GM19023 (cell line): ENCODE measurements at regions not wholly inside any gene's neighbourhood (a gene's known extent, or its start where the extent isn't known, plus 50 kb on each side); places are given as distances from the start of the nearest gene placed in this dataset.

Experiments used
- ATAC-seq: cut with Tn5 transposase; IDR thresholded peaks from one replicate; pipeline ENCODE4 v1.9.1; 2021; ENCODE audit warnings: mild to moderate bottlenecking, moderate library complexity; ENCODE audit not compliant: unreplicated experiment

DNA sequence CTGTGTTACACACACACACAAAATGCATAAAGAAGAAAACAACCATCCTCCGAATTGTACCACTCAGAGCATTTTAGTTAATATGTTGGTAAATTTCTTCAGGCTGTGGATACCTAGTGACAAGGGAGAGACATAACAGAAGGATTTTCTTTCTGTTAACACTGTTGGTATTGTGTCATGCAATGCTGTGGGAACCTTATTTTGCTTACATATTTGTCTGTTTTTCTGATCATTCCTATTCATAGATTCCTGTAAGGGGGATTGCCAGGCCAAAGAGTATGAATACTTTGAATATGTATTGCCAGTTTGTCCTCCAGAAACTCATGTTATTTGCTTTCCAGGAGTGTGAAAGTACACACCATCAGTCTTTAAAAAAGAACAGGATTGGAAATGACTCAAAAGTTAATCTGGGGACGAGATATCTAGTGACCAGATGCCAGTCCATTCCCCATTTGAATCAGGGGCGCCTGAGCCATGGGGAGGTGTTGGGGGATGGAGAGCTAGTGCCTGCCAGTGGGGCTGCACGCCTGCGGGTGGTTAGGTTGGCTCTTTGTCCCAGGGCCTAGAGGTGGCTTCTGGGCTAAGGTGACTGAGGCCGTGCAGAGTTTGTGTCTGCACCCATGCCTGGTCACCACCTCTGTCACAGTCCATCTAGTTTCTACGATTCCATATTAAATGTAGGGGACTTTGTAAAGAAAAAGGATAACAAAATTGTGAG, 142.0 kb downstream of the PTPN20 start:
- no peak for ATAC-seq

DNA sequence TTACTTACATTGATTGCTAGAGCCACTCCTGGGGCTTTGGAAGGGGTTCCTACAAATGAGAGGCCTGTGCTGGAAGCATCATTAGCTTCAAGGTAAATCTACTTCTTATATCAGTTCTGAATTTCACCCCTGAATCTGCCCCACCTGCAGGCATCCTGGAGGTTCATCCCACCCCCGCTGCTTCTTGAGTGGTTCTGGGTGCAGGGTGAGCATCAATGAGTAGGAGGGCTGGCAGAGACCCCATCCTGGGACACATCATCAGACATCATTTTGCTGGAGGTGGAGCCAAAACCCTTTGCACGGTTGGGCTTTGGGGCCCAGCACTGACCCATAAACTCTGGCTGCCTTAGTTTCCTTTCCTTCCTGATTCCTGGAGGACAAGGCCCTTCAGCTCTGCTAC, 143.7 kb downstream of the PTPN20 start:
- ATAC-seq: no peak

DNA sequence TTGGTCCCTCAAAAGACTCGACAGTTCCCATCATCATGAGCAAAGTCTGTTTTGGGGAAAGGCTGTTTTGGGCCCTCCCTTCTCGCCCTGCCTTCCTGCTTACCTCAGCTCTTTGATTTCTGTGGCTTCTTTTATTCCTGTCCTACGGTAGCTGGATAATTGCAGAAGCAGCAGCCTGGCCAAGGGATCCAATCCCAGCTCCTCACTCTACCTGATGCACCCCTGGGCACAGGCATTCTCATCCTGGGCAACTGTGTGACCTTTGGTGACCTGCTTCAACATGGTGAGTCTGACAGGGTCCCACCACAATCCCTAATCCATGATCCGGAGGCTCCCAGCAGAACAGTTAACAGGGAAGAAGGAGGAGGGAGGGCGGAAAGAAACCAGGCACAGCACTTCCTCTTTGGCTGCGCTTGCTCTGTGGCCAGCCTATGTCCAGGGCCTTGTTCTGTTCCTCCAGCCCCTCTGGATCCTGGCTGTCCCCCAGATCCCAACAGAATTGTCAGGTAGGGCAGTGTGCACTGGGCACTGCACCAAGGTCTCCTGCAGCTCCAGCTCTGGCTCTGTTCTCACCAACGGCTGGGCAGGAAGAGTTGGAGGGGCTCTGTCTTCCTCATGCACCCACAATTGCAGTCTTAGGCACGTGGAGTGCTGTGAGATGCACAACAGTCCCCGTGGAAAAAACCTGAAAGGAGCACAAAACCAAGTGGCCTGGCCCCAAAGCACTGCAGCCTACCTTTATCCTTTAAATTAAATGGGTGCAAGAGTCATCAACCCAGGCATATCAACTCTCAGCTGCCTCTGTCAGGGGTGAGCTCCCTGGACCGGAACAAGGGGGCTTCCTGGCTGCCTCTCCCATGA, 144.4 kb downstream of the PTPN20 start:
- ATAC-seq: no peak

DNA sequence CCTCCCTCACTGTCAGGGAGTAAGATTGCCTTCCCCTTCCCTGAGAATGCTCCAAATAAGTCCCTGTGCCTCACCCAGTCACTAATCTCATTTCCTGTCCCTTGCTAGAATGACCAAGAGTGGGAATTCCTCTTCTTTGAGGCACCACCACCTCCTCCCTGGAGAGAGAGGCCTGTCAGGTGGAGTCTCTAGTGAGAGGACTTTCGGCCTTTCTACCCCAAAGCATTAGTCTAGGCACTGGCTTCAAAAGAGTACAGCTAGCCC, 145.0 kb downstream of the PTPN20 start:
- ATAC-seq: no peak

DNA sequence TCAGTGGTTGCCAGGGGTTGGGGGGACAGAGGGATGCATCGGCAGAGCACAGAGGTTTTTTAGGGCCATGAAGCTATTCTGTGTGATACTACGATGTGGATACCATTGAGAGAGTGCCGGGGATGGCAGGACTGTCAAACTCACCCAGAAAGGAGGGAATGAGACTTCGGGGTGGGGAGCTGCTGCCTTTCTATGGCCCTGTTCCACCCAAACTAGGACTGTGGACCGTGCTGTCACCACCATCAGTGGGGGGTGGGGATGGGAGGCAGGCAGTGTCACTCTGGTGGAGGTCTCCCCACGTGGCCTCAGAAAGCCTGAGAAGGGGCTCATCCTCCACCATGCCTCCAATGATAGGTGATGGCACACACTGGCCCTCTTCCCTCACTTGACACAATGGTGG, 146.2 kb downstream of the PTPN20 start:
- no peak for ATAC-seq

DNA sequence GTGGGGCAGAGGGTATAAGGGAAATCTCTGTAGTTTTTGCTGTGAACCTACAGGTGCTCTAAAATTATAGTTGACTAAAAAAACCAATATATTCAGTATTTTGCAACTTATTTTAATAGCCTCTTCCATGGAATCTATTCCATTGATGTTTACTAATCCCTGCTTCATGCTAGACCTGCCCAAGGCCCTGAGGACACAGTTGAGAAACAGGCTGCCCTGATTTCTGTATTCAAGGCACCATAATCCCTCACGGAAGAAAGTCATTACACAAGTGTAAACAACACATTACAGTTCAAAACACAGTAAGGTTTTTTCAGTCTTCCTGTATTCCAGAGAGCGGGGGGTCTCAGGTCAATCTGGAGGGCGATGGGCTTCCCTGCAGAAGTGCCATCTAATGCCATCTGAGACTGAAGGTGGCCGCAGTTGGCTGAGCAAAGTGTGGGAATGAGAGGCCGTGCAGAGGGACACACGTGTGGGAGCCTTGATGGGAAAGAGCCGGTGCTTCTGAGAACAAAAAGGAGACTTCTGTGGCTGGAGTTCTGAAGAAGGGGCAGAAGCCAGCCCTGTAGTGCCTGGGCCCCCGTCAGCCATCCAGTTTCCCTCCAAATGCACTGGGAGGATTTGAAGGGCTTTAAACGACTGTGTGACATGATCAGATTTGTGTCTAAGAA, 146.9 kb downstream of the PTPN20 start:
- ATAC-seq: no peak

DNA sequence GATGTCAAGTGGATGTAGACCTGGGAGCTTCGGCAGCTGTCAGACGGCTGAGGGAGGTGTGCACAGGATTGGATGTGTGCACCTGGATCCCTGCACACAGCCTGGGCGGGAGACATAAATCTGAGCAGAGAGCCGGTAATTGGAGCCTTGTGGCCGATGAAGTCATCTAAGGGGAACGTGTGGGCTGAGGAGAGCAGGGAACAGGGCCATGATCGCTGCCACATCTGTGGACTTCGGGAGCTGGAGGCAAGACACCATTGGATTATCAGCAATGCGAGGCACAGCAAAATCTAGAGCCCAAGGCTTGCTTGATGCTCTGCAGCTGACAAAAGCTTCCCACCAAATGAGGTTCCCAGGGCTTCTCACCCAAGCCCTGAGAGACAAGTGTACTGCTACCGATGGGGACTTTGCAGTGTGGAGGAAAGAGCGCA, 147.7 kb downstream of the PTPN20 start:
- no peak for ATAC-seq

DNA sequence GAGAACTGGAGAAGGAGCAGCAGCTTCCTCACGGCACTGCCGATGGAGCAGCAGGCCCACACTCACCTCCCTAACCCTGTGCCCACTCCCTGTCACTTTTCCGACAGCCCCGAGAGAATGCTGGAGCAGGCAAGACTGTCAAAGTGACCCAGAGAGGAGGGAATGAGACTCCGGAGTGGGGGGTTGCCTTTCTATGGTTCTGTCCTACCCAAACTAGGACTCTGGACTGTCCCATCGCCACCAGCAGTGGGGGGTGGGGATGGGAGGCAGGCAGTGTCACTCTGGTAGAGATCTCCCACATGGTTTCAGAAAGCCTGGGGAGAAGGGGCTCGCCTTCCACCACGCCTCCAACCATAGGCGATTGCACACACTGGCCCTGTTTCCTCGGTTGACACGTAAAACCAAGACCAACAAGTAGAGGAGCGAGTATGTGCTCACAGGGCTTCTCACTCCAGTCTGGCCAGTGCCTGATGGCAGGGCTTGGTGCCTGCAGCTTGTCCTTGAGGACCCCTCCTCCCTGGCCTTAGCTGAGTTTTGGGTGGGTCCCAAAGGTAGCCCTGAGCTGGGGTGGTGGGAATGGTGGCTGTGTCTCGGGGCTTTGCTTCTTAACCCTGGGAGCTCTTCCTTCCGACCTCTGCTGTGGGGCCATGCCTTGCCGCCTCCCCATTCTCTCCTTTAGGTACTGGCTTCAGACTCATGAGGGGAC, 148.5 kb downstream of the PTPN20 start:
- no peak for ATAC-seq

DNA sequence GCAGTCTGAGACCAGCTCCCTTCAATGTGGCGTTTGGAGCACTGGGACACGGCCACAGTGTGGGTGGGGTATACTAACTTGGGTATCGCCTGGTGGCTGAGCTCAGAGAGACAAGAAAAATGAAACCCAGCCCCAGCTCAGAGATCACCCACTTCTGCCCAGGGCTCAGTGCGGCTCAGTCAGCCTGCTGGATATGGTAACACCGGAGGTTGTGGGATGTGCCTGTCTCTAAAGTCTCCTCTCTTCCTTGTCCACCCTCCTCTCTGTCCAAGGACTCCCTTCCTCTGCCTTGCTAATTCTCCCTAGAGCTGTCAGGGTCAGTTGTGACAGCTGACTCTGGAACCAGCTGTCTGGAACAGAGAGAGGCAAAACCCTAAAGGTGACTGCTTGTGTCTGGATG, 149.1 kb downstream of the PTPN20 start:
- ATAC-seq: no peak

DNA sequence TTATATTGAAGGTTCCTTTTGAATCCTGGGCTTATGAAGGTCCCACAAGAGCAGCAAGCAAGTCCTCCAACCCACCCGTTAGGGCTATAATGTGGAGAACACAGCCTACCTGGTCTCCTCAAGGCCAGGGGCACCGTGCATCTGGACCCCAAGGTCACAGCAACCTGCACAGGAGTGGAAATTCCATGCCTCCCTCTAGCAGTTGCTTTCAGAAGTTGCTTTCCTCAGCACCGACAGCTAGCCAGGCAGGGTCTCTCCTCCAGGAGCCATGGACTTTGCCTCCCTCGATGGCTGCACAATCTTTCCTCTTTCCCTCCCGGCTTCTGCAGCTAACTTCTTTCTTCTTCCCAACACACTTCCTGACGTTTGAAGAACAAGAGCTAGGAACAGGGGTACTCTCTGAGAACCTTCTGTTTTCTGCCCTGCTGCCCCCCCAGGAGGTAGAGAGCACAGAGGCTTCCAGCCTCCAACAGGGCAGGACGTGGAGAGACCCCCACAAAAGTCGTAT, 149.8 kb downstream of the PTPN20 start:
- ATAC-seq: no peak

DNA sequence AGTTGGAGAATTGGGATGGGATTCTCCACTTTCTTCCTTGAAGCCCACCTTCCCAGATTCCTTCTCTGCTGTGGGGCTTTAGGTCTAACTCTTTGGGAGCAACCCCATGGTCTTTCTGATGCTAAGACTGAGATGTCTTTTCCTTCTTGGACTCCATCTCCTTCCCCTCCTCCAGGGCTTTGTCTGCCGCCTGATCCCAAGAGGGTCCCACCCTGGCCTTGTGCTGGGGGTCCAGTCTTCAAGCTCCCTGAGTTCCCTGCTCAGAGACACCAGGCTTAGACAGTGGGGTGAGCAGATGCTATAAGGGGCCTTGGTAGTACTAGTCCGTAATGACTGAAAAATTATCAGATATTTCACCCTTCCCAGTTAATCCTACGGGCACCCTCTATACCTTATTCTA, 150.5 kb downstream of the PTPN20 start:
- ATAC-seq: no peak

DNA sequence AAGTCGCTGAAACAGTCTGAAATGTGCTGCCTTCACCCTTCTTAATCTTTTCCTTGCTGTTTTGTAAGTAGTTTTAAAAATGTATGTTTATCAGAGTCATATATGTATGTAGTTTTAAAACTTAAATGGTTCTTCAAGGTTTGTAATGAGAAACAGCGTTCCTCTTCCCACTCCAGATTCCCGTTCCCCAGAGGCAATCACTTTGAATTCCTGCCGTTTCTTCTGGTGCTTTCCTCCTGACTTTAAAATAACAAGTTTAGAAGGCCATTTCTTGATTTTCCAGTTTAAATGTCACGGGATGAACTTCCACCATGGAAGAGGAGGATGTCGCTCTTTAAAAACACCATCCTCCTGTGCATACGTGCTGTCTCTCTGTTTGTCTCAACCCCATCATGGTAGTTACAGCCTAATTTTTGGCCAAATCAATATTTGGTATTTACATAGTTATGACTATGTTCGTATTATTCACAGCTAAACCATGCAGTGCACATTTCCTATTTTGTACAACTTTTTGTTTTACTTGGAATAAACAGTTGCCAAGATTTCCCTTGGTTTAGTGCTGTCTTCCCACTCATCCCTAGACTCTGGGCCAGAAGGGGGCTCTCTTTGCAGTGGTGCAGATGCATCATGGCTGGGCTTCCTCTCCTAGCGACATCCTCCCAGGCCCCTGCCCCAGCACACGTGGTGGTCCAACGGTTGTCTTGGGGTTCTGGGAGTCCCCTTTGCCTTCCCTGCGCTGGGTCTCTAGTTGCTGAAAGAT, 151.4 kb downstream of the PTPN20 start:
- no peak for ATAC-seq

DNA sequence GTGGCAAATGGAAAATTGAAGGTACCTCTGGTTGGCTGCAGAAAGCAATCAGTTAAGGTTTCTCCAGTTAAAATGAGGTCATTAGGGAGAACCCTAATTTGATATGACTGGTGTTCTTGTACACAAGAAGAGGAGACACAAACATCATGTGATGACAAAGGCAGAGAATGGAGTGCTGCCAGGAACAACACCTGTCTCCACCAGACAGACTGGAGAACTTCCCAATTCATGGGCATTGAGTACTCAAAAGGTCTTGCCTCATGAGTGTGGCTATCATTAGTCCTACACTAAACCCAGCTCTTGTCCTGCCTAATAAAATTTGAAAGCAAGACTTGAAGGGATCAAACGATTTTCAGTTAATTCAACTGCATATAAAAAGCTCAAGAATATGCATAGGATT, 152.6 kb downstream of the PTPN20 start:
- no peak for ATAC-seq

DNA sequence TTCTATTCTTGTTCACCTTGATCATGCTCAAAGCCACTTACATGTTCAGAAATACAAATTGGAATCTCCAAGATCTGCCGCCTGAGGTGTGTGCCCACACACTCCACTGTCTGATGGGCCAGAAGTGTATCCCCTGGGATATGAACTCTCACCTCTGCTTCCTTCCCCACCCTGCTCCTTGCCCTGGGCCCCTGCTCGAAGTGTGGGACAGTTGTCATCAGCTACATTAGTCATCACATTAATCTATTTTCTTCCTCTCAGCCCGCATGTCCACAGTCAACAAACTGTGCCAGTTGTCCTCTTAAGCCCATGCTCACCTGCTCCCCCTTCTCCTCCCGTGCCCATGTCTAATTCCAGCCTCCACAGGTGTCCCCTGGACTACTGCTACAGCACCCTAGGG, 154.7 kb downstream of the PTPN20 start:
- ATAC-seq: no peak

DNA sequence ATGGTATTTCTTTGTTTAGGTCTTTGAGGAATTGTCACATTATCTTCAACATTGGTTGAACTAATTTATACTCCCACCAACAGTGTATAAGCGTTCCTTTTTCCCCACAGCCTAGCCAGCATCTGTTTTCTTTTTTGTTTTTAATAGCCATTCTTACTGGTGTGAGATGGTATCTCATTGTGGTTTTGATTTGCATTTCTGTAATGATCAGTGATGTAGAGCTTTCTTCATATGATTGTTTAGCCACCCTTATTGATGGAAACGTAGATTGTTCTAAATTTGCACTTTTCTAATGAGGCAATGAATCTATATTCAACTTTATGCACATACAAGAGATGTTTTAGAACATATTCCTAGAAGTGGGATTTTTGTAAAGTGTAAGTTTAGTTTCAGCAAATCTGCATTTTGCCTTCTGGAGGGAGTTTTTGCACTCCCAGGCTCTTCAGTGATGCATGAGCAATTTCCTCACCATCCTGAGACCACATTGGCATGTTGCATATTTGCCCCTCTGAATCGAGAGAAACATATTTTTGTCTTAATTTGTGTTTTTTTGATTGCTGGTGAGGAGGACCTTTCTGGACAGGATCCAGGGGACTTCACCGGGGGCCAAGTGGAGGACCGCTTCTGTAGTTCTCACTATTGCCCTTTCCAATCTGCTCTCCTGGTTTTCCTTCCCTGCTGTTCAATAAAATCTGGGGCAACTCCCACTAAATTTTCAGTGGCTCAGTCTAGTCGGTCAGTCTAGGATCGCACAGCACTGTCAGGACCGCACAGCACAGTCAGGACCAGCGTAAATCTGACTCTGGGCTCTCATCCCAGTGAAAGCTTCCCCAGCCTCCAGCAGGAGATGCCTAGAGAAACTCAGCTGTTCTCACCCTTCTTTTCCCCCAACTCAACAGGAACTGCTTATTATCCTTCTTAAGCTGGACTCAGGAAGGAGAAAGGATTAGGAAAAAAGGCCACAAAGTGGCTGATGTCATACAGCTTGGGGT, 157.0 kb downstream of the PTPN20 start:
- ATAC-seq: no peak

DNA sequence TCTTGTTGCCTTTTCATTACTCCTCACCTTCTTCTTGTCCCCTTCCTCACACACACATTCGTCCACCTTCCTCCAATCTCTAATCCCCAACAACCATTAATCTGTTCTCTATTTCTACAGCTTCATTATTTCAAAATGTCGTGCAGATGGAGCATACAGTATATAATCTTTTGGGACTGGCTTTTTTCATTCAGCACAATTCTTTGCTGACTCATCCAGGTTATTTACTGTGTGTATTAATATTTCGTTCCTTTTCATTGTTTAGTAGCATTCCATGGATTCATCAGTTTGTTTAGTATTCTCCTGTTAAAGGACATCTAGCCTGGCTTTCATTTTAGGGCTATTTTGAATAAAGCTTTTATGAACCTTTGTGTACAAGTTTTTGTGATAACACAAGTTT, 159.3 kb downstream of the PTPN20 start:
- ATAC-seq: no peak

DNA sequence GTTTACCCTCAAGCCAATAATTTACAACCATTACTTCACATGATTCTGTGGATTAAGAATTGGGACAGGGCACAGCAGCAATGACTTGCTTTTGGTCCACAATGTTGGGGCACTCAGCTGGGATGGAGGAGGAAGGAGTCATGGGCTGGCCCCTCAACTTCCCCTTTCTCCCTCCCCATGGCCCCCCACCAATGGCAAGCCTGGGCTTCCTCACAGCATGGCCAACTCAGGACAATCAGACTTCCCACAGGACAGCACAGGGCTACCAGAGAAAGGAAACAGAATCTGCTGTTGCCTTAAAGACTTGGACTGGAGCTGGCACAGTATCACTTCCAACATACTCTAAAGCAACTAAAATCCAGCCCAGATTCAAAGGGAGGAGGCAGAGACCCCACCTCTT, 160.7 kb downstream of the PTPN20 start:
- no peak for ATAC-seq

DNA sequence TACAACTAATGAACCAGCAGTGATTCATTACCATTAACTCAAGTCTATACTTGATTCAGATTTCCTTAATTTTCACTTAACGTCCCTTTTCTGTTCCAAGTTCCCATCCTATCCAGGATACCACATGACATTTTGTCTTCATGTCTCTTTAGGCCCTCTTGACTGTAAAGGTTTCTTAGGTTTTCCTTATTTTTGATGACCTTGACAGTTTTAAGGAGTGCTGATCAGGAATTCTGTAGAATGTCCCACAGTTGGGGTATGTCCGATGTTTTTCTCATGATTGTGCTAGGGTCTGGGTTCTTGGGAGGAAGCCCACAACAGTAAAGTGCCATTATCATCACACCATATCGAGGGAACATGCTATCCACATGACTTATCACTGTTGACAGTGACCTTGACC, 162.7 kb downstream of the PTPN20 start:
- no peak for ATAC-seq

DNA sequence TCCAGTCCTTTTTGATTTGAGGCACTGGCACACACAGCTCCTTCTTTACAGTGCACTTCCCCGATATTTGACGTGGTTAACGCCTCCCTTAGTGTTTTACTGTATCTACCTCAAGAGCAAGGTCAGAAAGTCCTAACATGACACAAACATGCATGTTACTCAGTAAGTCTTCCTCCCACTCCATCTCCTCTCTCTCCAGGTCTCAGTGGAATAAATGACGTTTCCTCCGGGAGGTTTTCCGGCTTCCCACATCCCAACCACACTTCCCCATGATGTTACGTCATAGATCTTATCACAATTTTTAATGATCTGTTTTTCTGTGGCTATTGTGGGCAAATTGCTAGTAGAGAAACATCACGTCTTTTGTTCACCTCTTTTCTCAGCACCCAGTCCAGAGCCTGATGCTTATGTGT, 165.7 kb downstream of the PTPN20 start:
- ATAC-seq: no peak
